SU-DHL-6 (cell line): ENCODE measurements at regions not wholly inside any gene's neighbourhood (a gene's known extent, or its start where the extent isn't known, plus 50 kb on each side); places are given as distances from the start of the nearest gene placed in this dataset.

Source experiments
- CTCF ChIP-seq: fragments of 200-600 bp; sonication (generic); IDR thresholded peaks from one replicate; pipeline ENCODE4 v1.5.1; 2017; ENCODE audit warnings: antibody characterized with exemption, mild to moderate bottlenecking, low read length, moderate library complexity; ENCODE audit not compliant: insufficient read depth, poor library complexity, severe bottlenecking
- EZH2phosphoT487 ChIP-seq: fragments of 200-600 bp; sonication (generic), shearing (Covaris generic); conservative IDR thresholded peaks from 2 replicates; pipeline ENCODE4 v1.6.1; 2018; ENCODE audit warnings: mild to moderate bottlenecking, antibody characterized with exemption, low read length, moderate library complexity, mixed read lengths

- TF ChIP-seq CTCF (no peak), EZH2phosphoT487 (no peak)
These were observed 234.9 kb downstream of the FAM170A start for GRCh38 chr5:119864286-119864685.
